ENCODE measurements at regions not wholly inside any gene's neighbourhood (a gene's known extent, or its start where the extent isn't known, plus 50 kb on each side); places are given as distances from the start of the nearest gene placed in this dataset.
A peak's percentile ranks its signal among the peaks of the same experiment; 100 is the strongest.

DNA sequence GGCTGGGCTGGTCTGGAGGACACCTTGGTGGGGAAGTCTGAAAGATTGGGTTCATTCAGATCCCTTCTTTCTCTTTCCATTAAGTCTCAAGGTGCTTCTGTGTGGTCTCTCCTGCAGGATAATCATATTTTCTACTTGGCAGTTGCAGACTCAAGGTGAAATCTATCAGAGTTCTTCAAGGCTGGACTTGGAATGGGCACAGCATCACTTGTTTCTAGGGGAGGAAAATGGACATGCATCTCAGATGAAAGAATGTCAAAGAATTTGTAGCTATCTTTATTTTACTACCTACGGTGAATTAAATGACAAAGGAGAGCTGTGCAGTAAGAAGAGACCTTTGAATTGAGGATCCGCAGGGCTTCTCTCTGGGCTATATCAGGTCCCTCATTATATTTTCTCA, 69.8 kb upstream of the PAPPA start:
- DNase-seq (ENCODE audit: insufficient read length, low spot score), result no peak

DNA sequence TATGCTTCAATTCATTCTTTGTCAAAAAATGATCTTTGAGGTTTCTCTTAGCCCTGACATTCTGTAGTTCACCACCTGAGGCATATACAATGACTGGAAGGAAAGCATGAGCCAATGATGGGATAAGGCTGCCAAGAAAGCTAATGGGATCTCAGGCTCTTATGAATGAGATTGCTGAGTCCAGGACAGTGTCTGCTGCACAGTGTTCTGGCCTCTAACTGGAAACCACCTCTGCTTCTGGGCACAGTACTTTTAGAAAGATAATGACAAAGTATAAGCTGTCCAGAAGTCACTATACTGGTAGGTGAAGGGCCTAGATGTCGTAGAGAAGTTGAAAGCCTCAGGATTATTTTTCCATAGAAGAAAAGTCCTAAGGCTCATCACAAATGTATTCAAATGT, 69.1 kb upstream of the PAPPA start:
- no peak for DNase-seq (ENCODE audit: insufficient read length, low spot score)
- no peak for FAIRE-seq

More for the DNA sequence above, 69.8 kb upstream of the PAPPA start:
- FAIRE-seq, result no peak

DNA sequence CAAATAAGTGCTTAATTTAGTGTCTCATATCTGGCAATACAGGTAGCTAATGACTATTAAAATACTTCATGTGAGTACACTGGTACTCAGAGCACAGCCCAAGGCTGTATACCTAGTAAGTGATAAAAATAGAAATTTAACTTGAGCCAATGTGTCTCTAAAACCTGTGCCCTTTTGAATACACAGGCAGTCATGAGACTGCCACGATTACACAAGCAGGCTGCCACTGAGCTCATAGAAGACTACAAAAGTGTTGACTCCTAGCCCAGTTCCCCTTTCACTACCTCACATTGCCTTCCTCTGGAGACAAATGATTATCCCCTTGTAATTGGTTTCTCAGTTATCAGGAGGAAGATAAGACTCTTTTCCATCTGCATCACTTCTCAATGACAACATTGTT, 66.3 kb upstream of the PAPPA start:
- DNase-seq (ENCODE audit: insufficient read length, low spot score) (no peak), FAIRE-seq (no peak)

DNA sequence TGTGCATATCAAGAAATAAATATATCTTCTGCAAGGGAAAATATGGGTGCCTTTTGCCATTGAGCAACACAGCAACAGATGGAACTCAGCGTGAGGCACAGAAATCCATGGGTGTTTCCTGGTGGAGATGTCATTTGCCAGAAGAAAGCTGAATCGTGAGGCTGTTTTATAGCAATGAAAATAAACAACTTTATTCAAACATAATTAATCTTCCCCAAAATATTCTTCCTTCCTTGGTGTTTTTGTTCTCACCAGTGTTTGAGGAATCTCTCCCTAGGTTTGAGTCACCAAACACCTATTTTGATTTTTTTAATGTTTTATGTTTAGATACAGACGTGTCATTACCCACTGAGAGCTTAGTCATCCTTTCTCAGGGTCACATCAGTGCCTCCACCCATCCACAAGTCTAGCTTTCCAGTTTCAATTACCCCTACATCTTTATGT, 65.8 kb upstream of the PAPPA start:
- FAIRE-seq (no peak), DNase-seq (ENCODE audit: insufficient read length, low spot score) (peak; percentile 4)

DNA sequence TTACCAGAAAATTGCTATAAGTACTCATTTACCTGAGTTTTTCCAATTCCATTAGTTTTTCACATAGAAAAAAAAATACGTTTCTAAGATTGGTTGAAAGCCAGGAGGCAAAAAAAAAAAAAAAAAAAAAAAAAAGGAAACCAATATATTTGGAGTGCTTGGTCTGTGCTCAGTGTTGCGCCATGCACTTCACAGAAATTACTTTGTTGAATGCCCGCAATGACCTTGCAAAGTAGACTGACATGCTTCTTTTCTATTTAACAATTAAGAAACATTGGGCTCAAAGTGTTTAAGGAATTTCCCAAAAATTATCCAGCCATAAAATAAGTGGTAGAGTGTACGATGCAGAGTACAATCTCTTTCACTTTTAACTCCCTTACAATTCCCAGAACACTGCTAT, 65.2 kb upstream of the PAPPA start:
- FAIRE-seq (no peak), DNase-seq (ENCODE audit: insufficient read length, low spot score) (no peak)

DNA sequence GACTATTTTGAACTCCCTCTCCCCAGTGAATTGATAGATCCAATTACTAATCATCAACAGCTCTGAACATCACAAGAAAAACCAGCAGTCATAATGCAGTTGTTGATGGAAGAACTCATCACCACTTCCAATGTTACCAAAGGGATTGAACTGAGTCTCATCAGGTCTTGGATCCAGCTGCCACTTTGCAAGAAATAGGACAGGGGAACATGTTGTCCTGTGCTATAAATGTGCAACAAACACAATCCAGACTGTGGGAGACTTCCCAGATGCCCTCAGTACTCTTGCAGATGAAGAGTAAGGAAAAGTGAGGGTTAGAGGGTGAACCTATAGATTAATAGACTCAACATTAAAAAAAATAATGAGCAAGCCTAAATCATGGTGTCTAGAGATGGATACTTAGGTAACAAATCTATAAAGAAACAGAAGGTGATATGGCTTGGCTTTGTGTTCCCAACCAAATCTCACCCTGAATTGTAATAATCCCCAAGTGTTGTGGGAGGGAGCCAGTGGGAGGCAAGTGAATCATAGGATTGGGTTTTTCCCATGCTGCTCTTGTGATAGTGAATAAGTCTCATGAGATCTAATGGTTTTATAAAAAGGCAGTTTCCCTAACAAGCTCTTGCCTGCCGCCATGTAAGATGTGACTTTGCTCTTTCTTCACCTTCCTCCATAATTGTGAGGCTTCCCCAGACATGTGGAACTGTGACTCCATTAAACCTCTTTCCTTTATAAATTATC, 63.4 kb upstream of the PAPPA start:
- FAIRE-seq (no peak), DNase-seq (ENCODE audit: insufficient read length, low spot score) (no peak)

DNA sequence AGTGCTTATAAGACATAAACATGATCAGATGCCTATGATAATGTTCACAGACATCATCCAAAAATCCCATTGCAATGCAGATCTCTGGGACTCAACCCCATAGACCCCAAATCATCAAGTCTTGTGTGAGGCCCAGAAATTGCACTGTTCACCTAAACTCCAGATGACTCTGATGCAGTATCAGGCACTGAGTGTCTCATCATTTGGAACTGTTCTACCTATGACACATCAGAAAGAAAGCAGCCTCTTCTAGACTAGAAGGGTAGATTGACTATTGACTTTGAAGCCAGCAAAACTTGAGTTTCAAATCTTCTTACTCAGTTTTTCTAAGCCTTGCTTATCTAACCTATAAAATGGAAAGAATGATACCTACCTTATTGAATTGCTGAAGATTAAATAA, 58.7 kb upstream of the PAPPA start:
- DNase-seq (ENCODE audit: insufficient read length, low spot score) (no peak), FAIRE-seq (no peak)

DNA sequence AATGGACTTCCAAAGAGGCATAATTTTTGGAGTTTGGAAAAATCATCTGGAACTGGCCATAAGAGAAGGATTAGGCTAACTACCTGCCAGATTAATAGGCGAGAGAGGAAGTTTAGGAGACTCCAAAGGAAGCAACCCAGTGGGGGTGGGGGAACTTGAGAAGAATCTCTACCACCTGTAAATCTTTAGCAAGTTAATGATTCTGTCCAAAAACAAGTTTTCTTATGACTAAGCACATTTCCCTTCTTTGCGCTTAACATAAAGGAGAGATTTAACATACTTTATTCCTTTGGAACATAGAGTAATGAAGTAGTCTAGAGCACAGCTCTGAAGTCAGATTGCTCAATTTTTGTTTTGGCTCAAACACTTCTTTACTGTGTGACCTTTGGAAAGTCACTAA, 58.2 kb upstream of the PAPPA start:
- DNase-seq (ENCODE audit: insufficient read length, low spot score), result no peak
- no peak for FAIRE-seq

DNA sequence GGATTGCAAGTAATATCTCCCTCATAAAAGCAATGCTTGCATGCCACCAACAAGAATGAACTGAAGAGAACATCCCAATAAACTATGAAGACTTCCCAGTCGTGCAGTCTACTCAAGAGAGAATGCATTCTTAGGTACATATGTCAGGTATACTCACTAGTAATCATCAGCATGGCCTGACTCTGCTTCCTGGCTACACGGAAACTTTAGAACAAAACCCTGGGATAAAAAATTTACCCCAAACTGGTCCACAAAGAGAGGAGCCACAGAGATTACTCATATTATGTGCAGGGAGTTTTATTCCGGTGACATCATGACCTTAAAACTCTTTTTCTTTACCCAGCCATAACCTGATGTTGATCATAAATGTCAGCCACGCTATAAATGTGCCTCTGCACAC, 57.5 kb upstream of the PAPPA start:
- no peak for DNase-seq (ENCODE audit: insufficient read length, low spot score)
- FAIRE-seq, result no peak

DNA sequence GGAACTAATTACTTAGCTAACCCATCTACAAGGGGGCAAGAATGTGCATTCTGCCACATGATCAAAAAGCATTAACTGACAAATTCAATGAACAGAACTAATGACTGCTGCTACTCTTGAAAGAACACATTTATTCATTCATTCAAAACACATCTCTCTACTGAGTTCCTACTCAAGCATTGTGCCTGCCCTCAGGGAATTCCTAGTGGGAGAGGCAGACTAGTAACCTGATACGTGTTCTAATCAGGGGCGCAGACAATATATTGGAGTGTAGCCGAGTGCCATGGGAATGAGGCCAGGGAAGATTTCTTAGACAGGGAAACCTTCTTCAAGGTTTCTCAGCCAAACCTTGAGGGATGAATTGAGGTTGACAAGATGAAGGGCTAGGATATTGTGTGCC, 56.7 kb upstream of the PAPPA start:
- no peak for FAIRE-seq
- no peak for DNase-seq (ENCODE audit: insufficient read length, low spot score)

DNA sequence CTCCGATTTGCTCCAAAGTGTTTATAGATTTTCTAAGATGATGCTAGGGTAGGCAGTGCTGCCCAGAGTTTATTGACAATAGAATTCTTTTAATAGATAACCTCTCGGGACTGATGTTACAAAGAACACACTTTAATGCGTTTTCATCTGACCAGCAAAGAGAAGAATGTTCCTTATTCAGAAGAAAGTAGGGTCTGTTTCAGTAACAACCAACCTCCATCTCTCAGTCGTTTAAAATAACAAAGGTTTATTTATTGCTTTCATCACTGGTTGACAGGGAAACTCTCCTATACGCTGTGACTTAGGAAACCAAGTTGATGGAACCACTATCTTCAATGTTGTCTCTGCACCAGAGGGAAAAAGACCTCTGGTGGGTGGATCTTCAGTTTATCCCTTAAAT, 55.1 kb upstream of the PAPPA start:
- FAIRE-seq (no peak), DNase-seq (ENCODE audit: insufficient read length, low spot score) (no peak)

DNA sequence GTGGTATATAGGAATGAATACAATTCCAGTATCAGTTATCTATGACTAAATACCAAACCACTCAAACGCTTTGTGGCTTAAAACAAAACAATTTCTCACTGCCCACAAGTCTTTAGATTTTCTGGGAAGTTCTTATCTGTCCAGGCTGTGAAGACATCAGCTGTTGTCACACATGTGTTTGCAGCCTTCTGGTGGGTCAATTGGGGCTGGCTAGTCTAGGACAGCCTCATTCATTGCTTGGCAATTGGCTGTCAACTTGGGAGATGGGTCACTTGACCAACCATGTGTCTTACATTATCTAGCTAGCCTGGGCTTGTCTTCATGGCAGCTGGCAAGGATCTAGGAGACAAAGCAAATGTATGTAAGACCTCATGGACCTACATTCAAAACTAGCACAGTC, 53.8 kb upstream of the PAPPA start:
- FAIRE-seq (no peak), DNase-seq (ENCODE audit: insufficient read length, low spot score) (no peak)

DNA sequence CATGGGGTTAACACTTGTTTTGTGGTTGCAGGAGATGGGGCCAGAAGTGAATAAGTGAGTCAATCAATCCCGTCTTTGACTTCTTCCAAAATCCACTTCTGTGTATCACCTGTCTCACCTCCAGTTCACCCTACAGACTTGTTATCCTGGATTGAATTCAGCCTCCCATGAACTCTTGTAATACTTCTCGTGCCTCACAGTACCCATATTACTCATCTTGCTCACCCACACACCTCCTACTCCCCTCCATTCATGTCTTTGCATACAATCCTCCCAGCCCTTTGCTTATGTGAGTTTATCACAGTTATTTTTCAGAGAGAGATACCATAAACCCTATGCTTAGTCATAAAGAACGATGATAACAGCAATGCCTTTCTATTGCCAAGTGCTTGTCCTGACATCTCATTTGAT, 52.9 kb upstream of the PAPPA start:
- no peak for FAIRE-seq

DNA sequence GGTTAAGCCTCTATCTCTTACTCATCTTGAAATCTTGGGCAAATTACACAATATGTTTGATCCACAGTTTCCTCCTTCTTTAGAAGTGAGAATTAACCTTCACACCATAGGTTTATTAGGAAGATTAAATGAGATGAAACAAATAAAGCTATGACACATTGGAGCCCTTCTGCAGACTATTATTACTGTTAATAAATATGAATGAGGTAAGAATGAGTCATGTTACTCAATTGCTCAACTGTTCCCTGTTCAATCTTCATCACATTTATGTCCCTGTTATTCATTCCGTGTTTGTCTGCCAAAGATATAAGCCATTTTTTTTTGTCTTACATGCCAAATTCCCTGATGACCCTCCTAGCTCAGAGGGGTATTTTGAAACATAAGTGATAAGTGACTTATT, 52.1 kb upstream of the PAPPA start:
- FAIRE-seq (no peak), DNase-seq (ENCODE audit: insufficient read length, low spot score) (no peak)

More for the DNA sequence above, 52.9 kb upstream of the PAPPA start:
- DNase-seq (ENCODE audit: insufficient read length, low spot score), result no peak

DNA sequence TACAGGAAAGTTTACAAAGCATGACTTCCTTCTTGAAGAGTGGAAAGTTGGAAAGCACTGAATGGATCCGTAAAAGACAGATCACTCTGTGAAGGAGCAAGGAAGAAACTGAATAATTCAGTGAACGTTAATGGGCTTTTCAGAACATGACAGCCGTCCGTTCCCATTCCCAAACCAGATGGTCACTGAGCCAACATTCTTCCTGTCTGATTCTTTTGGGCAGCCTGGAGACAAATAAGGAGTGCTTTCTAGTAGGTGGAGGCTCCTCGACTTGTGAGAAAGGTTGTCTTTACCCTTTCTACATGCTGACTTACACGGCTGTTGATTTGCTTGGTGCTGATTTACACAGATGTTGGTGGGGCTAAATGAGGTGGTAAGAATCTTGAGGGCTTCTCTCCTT, 51.0 kb upstream of the PAPPA start:
- DNase-seq (ENCODE audit: insufficient read length, low spot score) (no peak), FAIRE-seq (no peak)
